HepG2 (cell line): ENCODE measurements at regions not wholly inside any gene's neighbourhood (a gene's known extent, or its start where the extent isn't known, plus 50 kb on each side); places are given as distances from the start of the nearest gene placed in this dataset.

Source experiments
- ATAC-seq: fragments of 200-7000 bp; cut with Tn5 transposase; 3 replicates; pipeline ENCODE4 v1.9.1; 2020; ENCODE audit warnings: mild to moderate bottlenecking, moderate library complexity
- BruUV-seq: library from RNA; stranded (reverse); fragments of 400-500 nt; replicated peaks from 2 replicates; lab custom pipeline; 2021; lab: Mats Ljungman, UMichigan
- CTCF ChIA-PET: fragments of 300-600 bp; formaldehyde crosslinking; extraction: SDS; loops from one replicate; lab custom pipeline; 2021; ENCODE audit warnings: low total read pairs, inconsistent platforms, low intra/inter-chr PET ratio; lab: Yijun Ruan, JAX
- POLR2A ChIA-PET: fragments of 350-600 bp; sonication (Branson Sonifier 250); formaldehyde crosslinking; loops from one replicate; lab custom pipeline; 2020; ENCODE audit warnings: antibody characterized with exemption, inconsistent platforms; lab: Yijun Ruan, JAX
- DNase-seq: peaks from one replicate; pipeline ENCODE4 v3.0.0-alpha.2; 2015; ENCODE audit warnings: low spot score
- FAIRE-seq: peaks from 3 replicates; lab custom pipeline; 2011; peaks lifted over from hg19 to GRCh38; lab: Jason Lieb, UNC
- H2AFZ ChIP-seq: one replicate; pipeline ENCODE4 v1.6.1; 2011; ENCODE audit warnings: low read length, inconsistent platforms
- H3K27ac ChIP-seq: fragments of 300-600 bp; 3 replicates; pipeline ENCODE4 v1.8.0; 2011; ENCODE audit warnings: mixed run types, mild to moderate bottlenecking, mixed read lengths, low read length, inconsistent platforms; ENCODE audit not compliant: insufficient read depth; ENCODE audit errors: extremely low read length
- H3K27me3 ChIP-seq, 2 experiments: fragments of 200-600 bp in 1 of 2; 2 replicates in 1 of 2; 3 replicates in 1 of 2; pipeline versions ENCODE4 v1.6.0 to v1.8.0; 2011; ENCODE audit warnings: low read length in 2 of 2, mild to moderate bottlenecking in 2 of 2, moderate library complexity in 2 of 2, inconsistent platforms in 1 of 2; ENCODE audit not compliant: insufficient read depth in 2 of 2, control insufficient read depth in 1 of 2
- H3K36me3 ChIP-seq, 2 experiments: fragments of 200-600 bp in 1 of 2; replicated peaks in 1 of 2; 2 replicates in 1 of 2; 3 replicates in 1 of 2; pipeline versions ENCODE4 v1.5.1 to v1.8.0; 2011; ENCODE audit warnings: low read length in 2 of 2, inconsistent platforms in 1 of 2; ENCODE audit not compliant: insufficient read depth in 2 of 2, control insufficient read depth in 1 of 2
- H3K4me1 ChIP-seq: 2 replicates; pipeline ENCODE4 v1.5.1; 2012; ENCODE audit warnings: low read length, inconsistent platforms; ENCODE audit not compliant: insufficient read depth
- H3K4me2 ChIP-seq: 2 replicates; pipeline ENCODE4 v1.6.0; 2011; ENCODE audit warnings: low read depth, low read length, inconsistent platforms
- H3K4me3 ChIP-seq, 3 experiments: fragments of 200-600 bp in 1 of 3; sonication (generic), shearing (Covaris generic) in 1 of 3; replicated peaks in 1 of 3; 2 replicates each; pipeline ENCODE4 v1.5.1; 2011 to 2016; ENCODE audit warnings: low read length in 3 of 3, inconsistent platforms in 2 of 3, low read depth in 2 of 3, mild to moderate bottlenecking in 2 of 3, control low read depth in 1 of 3, mixed read lengths in 1 of 3; ENCODE audit not compliant: insufficient read depth in 1 of 3
- H3K79me2 ChIP-seq: one replicate; pipeline ENCODE4 v1.6.1; 2011; ENCODE audit warnings: low read length, inconsistent platforms; ENCODE audit not compliant: insufficient read depth
- H3K9ac ChIP-seq: 2 replicates; pipeline ENCODE4 v1.6.0; 2011; ENCODE audit warnings: mild to moderate bottlenecking, low read depth, low read length, inconsistent platforms; ENCODE audit not compliant: insufficient read depth
- H3K9me3 ChIP-seq: 2 replicates; pipeline ENCODE4 v1.5.1; 2012; ENCODE audit warnings: mild to moderate bottlenecking, low read length
- H4K20me1 ChIP-seq: 2 replicates; pipeline ENCODE4 v1.6.0; 2011; ENCODE audit warnings: inconsistent platforms, mild to moderate bottlenecking, low read length, moderate library complexity; ENCODE audit not compliant: insufficient read depth
- BRCA1 ChIP-seq: sonication (generic); formaldehyde crosslinking; IDR thresholded peaks from 2 replicates; pipeline ENCODE4 v1.4.0; 2020; ENCODE audit warnings: missing genetic modification reagents
- PRPF4 ChIP-seq: fragments of 200-400 bp; formaldehyde crosslinking; IDR thresholded peaks from 2 replicates; pipeline ENCODE4 v1.6.1; 2016; ENCODE audit warnings: low read length, low read depth; ENCODE audit not compliant: poor library complexity, severe bottlenecking
- RAD21 ChIP-seq: fragments of 450-650 bp; formaldehyde crosslinking; IDR thresholded peaks from 2 replicates; pipeline ENCODE4 v1.5.0; 2020; ENCODE audit warnings: mild to moderate bottlenecking
- SALL2 ChIP-seq: sonication (generic); formaldehyde crosslinking; IDR thresholded peaks from 2 replicates; pipeline ENCODE4 v1.8.1; 2023; ENCODE audit warnings: mild to moderate bottlenecking, missing genetic modification reagents, inconsistent platforms
- SMC3 ChIP-seq: IDR thresholded peaks from 2 replicates; pipeline ENCODE4 v1.6.1; 2011; ENCODE audit warnings: low read length, improper control_type of control experiment
- STAG1 ChIP-seq: sonication (generic); formaldehyde crosslinking; IDR thresholded peaks from 2 replicates; pipeline ENCODE4 v1.4.0; 2020; ENCODE audit warnings: missing genetic modification reagents
- SUZ12 ChIP-seq: fragments of 150-350 bp; IDR thresholded peaks from 2 replicates; pipeline ENCODE4 v1.6.1; 2014; ENCODE audit warnings: low read depth, low read length
- ZNF567 ChIP-seq: sonication (generic); formaldehyde crosslinking; IDR thresholded peaks from 2 replicates; pipeline ENCODE4 v1.8.1; 2023; ENCODE audit warnings: mild to moderate bottlenecking, missing genetic modification reagents, borderline replicate concordance
- WGBS: methylation state at CpG from one replicate; pipeline ENCODE4 v1.1.6; 2017; ENCODE audit warnings: low lambda C conversion rate; 5-methylcytosine and 5-hydroxymethylcytosine counted together
- in situ Hi-C: cut with HindIII; loops from 2 replicates; pipeline ENCODE4 v1.10.0; 2017; ENCODE audit warnings: low pct_unique_long_range_greater_than_20kb; ENCODE audit not compliant: extremely low pct_ligation_motif_present
- intact Hi-C: fragments of 100-400 bp; cut with micrococcal nuclease; formaldehyde crosslinking; loops from one replicate; pipeline ENCODE4 v1.10.0; 2022; ENCODE audit not compliant: unreplicated experiment
- TF ChIP-seq, protein P1 (sequence below): sonication (generic); formaldehyde crosslinking; IDR thresholded peaks from 2 replicates; pipeline ENCODE4 v1.5.0; 2020; ENCODE audit warnings: mild to moderate bottlenecking, missing genetic modification reagents, moderate library complexity
- TF ChIP-seq, protein P2 (sequence below): sonication (generic); formaldehyde crosslinking; IDR thresholded peaks from 2 replicates; pipeline ENCODE4 v1.8.0; 2022; ENCODE audit warnings: mild to moderate bottlenecking, missing genetic modification reagents; ENCODE audit not compliant: insufficient replicate concordance

DNA sequence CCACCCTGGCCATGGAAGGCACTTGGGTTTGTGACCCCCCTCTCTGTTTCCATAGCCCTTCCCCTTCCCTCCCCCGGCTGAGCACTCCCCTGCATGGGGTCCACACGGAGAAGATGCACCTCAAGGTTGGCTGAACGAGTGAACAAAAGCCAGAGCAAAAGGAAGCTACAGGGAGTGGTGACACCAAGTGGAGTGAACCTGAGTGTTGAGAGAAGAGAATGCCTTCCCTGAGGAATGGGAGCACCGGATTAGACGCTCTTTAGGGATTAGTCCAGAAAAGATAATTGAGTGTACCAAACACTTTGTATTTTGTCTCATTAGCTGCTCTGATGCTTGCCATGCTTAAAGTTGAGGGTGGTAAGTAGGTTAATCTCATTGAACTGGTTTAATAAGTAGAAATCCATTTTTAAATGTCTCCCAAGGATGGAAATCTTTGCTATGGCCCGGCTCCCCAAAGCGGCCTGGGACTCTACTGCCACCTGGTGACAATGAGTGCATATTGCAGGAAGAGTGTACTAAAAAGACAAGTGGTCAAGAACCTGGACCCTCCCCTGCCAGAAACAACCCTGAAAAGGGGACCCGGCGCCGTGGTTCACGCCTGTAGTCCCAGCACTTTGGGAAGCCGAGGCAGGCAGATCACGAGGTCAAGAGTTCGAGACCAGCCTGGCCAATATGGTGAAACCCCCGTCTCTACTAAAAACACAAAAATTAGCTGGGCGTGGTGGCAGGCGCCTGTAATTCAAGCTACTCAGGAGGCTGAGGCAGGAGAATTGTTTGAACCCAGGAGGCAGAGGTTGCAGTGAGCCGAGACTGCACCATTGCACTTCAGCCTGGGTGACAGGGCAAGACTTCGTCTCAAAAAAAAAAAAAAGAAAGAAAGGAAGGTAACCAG lies 150.6 kb upstream of the ZC3H12A start:
- TF ChIP-seq, protein P1, sequence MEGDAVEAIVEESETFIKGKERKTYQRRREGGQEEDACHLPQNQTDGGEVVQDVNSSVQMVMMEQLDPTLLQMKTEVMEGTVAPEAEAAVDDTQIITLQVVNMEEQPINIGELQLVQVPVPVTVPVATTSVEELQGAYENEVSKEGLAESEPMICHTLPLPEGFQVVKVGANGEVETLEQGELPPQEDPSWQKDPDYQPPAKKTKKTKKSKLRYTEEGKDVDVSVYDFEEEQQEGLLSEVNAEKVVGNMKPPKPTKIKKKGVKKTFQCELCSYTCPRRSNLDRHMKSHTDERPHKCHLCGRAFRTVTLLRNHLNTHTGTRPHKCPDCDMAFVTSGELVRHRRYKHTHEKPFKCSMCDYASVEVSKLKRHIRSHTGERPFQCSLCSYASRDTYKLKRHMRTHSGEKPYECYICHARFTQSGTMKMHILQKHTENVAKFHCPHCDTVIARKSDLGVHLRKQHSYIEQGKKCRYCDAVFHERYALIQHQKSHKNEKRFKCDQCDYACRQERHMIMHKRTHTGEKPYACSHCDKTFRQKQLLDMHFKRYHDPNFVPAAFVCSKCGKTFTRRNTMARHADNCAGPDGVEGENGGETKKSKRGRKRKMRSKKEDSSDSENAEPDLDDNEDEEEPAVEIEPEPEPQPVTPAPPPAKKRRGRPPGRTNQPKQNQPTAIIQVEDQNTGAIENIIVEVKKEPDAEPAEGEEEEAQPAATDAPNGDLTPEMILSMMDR (CRISPR knock-in tag) = peak; percentile 76
- TF ChIP-seq SUZ12 (no peak), BRCA1 (CRISPR knock-in tag) (no peak), PRPF4 (no peak), RAD21 (0 out of 2 replicates have a peak, but pooled peaks have one; percentile 32), STAG1 (CRISPR knock-in tag) (peak; percentile 65), ZNF567 (no peak), SMC3 (peak; percentile 67), SALL2 (CRISPR knock-in tag) (no peak)
- TF ChIP-seq, protein P2, sequence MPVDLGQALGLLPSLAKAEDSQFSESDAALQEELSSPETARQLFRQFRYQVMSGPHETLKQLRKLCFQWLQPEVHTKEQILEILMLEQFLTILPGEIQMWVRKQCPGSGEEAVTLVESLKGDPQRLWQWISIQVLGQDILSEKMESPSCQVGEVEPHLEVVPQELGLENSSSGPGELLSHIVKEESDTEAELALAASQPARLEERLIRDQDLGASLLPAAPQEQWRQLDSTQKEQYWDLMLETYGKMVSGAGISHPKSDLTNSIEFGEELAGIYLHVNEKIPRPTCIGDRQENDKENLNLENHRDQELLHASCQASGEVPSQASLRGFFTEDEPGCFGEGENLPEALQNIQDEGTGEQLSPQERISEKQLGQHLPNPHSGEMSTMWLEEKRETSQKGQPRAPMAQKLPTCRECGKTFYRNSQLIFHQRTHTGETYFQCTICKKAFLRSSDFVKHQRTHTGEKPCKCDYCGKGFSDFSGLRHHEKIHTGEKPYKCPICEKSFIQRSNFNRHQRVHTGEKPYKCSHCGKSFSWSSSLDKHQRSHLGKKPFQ (CRISPR knock-in tag) = no peak
- WGBS = 26% methylated on average over 19 of the region's 19 CpGs
- intact Hi-C loops = loop anchor here (5.0 kb wide), 1 partner anchor 616 kb away; no protein-coding TSS in a partner anchor
- no peaks in the 10 kb centered on the region for H4K20me1 ChIP-seq
- ChIA-PET POLR2A (no interaction called here), CTCF (interaction anchor here (0.9 to 2.7 kb wide), 5 partner anchors 620 to 808 kb away, joined by 3 to 14 read pairs (median 4); no protein-coding TSS in a partner anchor)
- no peaks in the 10 kb centered on the region for H3K36me3 ChIP-seq
- no peak overlapping the region for H3K4me2 ChIP-seq
- no peak for FAIRE-seq
- in situ Hi-C loops = no loop called here
- H3K9ac ChIP-seq = no peak overlapping the region
- no peak overlapping the region for H3K27ac ChIP-seq
- no peaks in the 10 kb centered on the region for H3K79me2 ChIP-seq
- BruUV-seq = no TSS peak
- peaks cover 0 to 12% of the 10 kb centered on the region in 2 experiments; a peak in 3 of 5 replicates for H3K27me3 ChIP-seq
- H2AFZ ChIP-seq = no peak overlapping the region
- no peak for ATAC-seq
- H3K9me3 ChIP-seq = no peaks in the 10 kb centered on the region
- H3K4me1 ChIP-seq = no peaks in the 10 kb centered on the region
- peak; percentile 33 for DNase-seq
- H3K4me3 ChIP-seq = no peak overlapping the region
